ENCODE measurements at regions not wholly inside any gene's neighbourhood (a gene's known extent, or its start where the extent isn't known, plus 50 kb on each side); places are given as distances from the start of the nearest gene placed in this dataset.

- DNase-seq: no peak
Observed at GRCh38 chr12:94033101-94033500, 115.3 kb upstream of the PLXNC1 start.

GRCh38 chr12:94033784-94034183 lies 114.6 kb upstream of the PLXNC1 start:
- DNase-seq: no peak

- DNase-seq: no peak
Observed at GRCh38 chr12:94037444-94037843, 110.9 kb upstream of the PLXNC1 start.

GRCh38 chr12:94038605-94039004 lies 109.8 kb upstream of the PLXNC1 start:
- DNase-seq: no peak

- no peak for DNase-seq
Observed at GRCh38 chr12:94039199-94039840, 109.1 kb upstream of the PLXNC1 start.

GRCh38 chr12:94039914-94040313 lies 108.5 kb upstream of the PLXNC1 start:
- no peak for DNase-seq

GRCh38 chr12:94041850-94042249 lies 106.5 kb upstream of the PLXNC1 start:
- no peak for DNase-seq

GRCh38 chr12:94042321-94042720 lies 106.1 kb upstream of the PLXNC1 start:
- no peak for DNase-seq

GRCh38 chr12:94046626-94047410 lies 101.6 kb upstream of the PLXNC1 start:
- no peak for DNase-seq

- DNase-seq: no peak
Observed at GRCh38 chr12:94047781-94048567, 100.4 kb upstream of the PLXNC1 start.

GRCh38 chr12:94048757-94049156 lies 99.6 kb upstream of the PLXNC1 start:
- DNase-seq: no peak

- no peak for DNase-seq
Observed at GRCh38 chr12:94049718-94050117, 98.7 kb upstream of the PLXNC1 start.

GRCh38 chr12:94053676-94054075 lies 94.7 kb upstream of the PLXNC1 start:
- DNase-seq: no peak

- no peak for DNase-seq
Observed at GRCh38 chr12:94055528-94055927, 92.8 kb upstream of the PLXNC1 start.

GRCh38 chr12:94056419-94057158 lies 91.8 kb upstream of the PLXNC1 start:
- DNase-seq: no peak

GRCh38 chr12:94057262-94058151 lies 90.9 kb upstream of the PLXNC1 start:
- DNase-seq: no peak

GRCh38 chr12:94059394-94060368 lies 88.7 kb upstream of the PLXNC1 start:
- no peak for DNase-seq

GRCh38 chr12:94062194-94062593 lies 86.2 kb upstream of the PLXNC1 start:
- DNase-seq: no peak

- no peak for DNase-seq
Observed at GRCh38 chr12:94062796-94063635, 85.4 kb upstream of the PLXNC1 start.

GRCh38 chr12:94070520-94070919 lies 77.9 kb upstream of the PLXNC1 start:
- DNase-seq: no peak
